Activated T-cell treated with anti-CD3 and anti-CD28 coated beads for 1 hour (primary cell): ENCODE measurements at regions not wholly inside any gene's neighbourhood (a gene's known extent, or its start where the extent isn't known, plus 50 kb on each side); places are given as distances from the start of the nearest gene placed in this dataset.

ENCODE experiments used
- DNase-seq: peaks from one replicate; pipeline ENCODE4 v3.0.0-alpha.2; 2020; ENCODE audit warnings: low read depth

GRCh38 chr3:70800951-70801350, 488.5 kb upstream of the MDFIC2 start:
- no peak for DNase-seq

DNA sequence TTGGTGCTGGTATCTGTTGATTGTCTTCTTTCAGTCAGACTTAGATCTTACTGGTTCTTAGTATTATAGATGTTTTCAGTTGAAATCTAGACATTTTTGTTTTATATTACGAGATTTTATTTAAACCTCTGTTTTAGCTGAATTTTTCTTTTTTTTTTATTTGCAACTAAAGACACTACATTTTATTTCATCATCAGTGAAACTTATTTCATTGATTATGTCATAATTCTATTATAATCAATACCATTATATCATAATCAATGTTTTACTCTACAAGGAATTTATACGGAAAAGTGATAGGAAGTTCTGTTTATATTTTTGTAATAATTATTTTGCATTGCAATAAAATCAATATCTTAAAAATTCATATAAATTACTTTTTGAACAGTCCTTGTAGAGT, 477.4 kb upstream of the MDFIC2 start:
- no peak for DNase-seq

- no peak for DNase-seq
Measured at GRCh38 chr3:70780790-70781189, 468.4 kb upstream of the MDFIC2 start.

DNA sequence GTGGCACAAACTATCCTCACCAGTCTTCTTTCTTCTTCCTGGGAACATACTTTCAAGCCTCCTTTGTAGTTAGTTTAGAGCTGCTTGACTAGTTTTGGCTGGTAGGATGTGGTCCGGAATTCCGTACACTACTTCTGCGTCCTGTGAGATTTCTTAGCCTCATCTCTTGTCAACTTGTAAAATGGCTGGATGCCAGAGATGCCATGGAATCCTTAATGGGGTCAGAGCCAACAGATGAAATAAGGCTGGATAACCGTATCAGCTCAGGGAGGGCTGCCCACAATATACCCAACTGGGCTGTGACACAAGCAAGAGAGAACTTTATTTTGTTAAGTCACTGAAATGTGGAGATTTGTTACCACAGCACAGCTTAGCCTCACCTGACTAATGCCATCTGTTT, 466.9 kb upstream of the MDFIC2 start:
- DNase-seq = no peak

GRCh38 chr3:70776081-70776480, 463.6 kb upstream of the MDFIC2 start:
- no peak for DNase-seq

DNA sequence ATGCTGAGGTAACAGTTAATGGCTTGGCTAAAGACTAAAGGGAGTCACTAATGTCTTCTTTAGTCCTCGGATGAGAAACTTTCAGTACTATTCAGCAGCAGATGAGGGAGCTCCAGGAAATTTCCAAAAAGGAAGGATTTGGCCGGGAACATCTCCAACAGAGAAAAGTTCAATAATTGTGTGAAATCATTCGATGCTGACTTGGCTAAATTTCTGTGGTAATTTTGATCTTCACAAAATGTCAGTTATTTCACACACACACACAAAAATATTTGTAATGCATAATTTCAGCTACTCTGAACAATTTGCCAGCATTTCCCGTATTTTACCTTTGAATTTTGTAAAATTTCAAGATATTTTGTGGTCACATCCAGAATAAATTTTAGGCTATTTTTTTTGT, 462.8 kb upstream of the MDFIC2 start:
- no peak for DNase-seq

DNA sequence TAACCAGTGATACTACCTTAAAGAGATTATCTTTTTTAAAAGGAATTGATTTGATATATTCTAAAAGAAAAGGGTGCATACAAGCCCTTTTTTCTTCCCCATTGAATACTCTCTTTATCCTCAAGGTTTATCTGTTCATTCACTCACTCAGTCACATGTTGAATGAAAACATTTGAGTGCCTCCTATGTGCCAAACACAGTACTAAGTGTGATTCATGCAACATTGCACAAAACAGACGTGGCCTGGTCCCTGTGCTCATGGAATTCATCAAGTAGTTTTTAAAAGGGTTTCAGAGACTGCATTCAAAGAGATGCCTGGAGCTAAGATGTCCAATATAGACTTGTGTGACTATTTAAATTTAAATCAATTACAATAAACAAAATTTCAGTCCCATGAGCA, 462.2 kb upstream of the MDFIC2 start:
- no peak for DNase-seq

DNA sequence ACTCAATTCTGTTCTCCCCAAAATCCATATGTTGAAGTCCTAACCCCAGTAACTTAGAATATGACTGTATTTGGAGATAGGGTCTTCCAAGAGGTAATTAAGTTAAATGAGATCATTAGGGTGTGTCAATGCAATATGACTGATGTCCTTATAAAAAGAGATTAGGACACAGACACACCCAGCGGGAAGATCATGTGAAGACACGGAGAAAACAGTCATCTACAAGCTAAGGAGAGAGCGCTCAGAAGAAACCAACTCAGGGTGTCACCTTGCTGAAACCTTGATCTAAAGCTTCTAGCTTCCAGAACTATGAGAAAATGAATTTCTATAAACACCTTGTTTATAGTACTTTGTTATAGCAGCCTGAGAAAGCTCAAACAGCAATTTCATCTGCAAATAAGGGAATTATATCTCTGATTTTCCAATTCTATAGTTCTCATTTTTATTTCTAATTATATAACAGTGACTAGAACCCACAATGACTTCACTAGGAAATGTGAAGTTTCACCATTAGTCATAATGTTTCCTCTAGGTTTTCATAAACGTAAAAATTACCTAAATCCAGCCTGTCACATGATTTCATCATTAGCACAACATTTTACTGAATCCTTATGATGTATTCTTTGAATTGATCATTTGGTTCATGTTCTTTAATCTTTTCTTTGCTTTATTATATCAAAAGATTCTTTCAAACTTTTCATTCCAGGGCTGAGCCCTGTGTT, 459.1 kb upstream of the MDFIC2 start:
- no peak for DNase-seq

DNA sequence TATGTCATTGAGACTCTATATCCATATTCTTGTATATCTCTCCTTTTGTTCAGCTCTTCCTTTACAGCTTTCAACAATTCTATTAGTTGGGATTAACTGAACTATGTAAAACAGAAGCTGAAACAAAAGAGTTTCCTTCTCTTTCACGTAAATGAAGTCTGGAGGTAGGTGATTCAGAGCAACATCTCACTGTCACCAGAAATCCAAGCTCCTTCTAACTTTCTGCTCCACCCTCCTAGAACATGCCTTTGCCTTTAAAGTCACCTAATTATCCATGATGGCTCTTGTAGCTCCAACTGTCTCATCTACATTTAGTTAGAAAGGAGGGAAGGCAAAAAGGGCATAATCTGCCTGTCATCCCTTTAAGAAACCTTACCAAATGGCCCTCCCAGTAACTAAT, 458.2 kb upstream of the MDFIC2 start:
- no peak for DNase-seq

DNA sequence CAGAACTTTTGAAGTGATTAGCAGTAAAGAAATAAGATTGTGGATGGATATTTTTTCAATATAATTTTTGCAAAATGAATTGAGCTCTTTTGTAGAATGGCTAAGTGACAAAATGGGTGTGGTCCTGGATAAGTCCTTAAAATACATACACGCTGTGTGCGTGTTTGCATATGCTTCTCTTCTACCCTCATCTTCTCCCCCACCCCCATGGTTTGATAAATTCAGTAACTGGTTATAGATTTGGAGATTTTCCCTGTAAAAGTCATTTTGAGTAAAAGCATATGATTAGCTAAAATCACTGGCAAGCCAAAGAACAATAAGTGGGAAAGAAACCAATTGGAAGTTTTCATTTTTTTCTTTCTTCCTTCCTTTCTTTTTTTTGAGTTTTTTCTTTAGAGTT, 453.9 kb upstream of the MDFIC2 start:
- DNase-seq = no peak

GRCh38 chr3:70763894-70764293, 451.5 kb upstream of the MDFIC2 start:
- DNase-seq = no peak

DNA sequence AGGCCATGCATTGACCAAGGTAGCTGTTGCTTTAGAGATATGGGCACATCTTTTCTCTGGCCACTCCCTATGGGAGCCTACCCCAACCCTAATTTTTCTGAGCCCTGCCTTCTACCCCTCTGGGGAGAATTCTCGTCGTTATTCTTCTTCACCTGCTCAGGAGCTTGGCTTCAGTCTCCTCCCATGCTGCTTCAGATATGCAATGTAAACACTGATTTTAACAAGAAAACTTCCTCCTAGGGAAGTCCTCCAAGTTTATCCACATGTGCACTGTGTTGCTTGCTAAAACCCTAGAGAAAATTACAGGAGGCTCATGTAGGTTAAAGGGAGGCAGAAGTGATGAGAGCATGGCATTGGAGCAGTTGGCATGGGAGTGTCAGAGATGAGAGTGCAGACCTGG, 445.2 kb upstream of the MDFIC2 start:
- DNase-seq = no peak

GRCh38 chr3:70755526-70755925, 443.1 kb upstream of the MDFIC2 start:
- no peak for DNase-seq

DNA sequence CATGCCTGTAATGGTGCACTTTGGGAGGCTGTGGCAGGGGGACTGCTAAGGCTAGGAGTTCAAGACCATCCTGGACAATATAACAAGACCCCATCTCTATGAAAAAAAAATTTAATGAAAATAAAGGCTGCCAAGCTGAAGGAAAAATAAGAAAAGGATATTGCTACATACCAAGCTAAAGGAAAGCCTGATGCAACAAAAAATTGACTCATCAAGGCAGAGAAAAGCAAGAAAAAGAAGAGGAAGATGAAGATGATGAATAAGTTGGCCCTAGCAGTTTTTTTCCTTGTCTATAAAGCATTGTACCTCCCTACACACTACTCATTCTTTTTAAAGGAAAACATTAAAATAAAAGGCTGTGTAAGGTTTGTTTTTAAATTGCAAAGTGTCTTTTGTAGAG, 441.9 kb upstream of the MDFIC2 start:
- DNase-seq = no peak

- no peak for DNase-seq
Measured at GRCh38 chr3:70753572-70753971, 441.1 kb upstream of the MDFIC2 start.

DNA sequence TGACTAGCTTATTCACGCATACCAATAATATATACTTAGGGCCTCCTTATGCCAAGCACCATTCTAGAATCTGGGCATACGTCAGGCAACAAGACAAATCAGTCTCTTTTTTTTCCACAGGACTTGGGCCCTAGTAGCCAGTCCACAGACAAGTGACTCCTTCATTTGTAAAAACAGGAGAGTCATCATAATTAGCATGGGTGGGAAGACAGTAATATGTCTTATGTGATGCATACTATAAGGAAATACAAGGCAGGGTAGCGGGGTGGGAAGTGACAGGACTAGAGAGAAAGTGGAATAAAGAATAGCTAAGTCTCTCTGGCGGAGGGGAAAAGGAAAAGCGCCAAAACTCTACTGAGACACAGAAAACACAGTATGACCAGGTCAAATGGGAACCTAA, 439.6 kb upstream of the MDFIC2 start:
- no peak for DNase-seq

- no peak for DNase-seq
Measured at GRCh38 chr3:70749122-70749521, 436.7 kb upstream of the MDFIC2 start.

- no peak for DNase-seq
Measured at GRCh38 chr3:70748593-70748992, 436.2 kb upstream of the MDFIC2 start.

GRCh38 chr3:70747847-70748246, 435.4 kb upstream of the MDFIC2 start:
- DNase-seq = no peak

- DNase-seq = no peak
Measured at GRCh38 chr3:70744536-70744935, 432.1 kb upstream of the MDFIC2 start.

GRCh38 chr3:70743754-70744153, 431.3 kb upstream of the MDFIC2 start:
- DNase-seq = no peak

GRCh38 chr3:70742081-70742480, 429.6 kb upstream of the MDFIC2 start:
- DNase-seq = no peak

DNA sequence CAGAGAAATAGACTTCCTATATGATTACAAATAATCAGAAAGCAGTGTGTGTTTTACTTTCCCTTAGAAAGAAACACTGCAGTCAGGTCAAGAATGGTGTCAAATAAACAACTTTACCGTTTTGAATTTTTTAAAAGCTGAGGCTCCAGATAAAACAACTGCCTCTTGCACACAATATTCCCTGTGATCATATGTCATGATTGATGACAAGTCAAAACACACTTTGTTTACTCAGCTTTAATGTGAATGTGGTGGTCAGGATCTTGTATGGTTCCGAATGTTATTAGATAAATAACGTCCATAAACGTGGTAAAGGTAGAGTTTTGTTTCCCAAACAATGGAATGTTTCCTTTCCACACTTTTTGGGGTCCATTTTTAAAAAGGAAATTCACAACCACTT, 428.4 kb upstream of the MDFIC2 start:
- no peak for DNase-seq

DNA sequence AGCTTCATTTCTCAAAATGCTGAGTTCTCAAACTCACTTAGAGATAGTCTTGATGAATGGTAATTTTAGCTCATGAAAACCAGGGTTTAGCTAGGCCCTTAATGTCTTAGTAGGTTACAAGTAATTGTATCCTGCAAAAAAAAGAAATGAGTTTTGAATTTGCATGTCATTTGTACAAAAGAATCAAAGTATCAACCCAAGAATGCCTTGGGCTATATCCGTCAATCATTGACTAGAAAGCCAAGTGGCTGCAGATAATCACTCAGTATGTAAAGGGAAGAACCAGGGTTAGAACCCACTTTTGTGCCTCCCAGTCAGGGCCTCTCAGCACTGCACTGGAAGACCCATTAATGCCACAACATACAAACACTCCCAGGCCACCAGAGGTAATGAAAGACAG, 427.6 kb upstream of the MDFIC2 start:
- DNase-seq = no peak

DNA sequence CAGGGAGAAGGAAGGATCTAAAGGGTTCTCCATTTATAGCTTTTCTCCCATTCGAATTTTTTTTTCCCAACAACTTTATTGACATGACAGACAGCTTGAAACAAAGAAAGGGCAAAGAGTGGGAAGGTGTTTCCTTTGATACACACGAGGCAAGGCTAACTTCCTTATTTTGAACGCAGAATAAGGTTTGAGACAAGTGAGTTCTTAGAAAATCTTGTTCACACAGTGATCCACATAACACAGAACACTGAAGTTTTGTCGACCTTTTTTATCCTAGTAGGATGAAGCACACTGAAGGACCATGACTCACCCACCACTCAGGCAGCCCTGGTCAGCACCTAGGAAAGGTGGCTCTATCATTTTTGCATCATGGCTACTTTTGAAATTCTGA, 425.8 kb upstream of the MDFIC2 start:
- DNase-seq = no peak
